ENCODE measurements at regions not wholly inside any gene's neighbourhood (a gene's known extent, or its start where the extent isn't known, plus 50 kb on each side); places are given as distances from the start of the nearest gene placed in this dataset.

- DNase-seq (ENCODE audit: low spot score) (no peak), FAIRE-seq (no peak)
Measured at GRCh38 chr1:191870490-191870889, 287.8 kb upstream of the RGS18 start.

GRCh38 chr1:191875994-191876393 is 282.3 kb upstream of the RGS18 start:
- DNase-seq (ENCODE audit: low spot score) = no peak
- FAIRE-seq = no peak

- DNase-seq (ENCODE audit: low spot score) (no peak), FAIRE-seq (no peak)
Measured at GRCh38 chr1:191876631-191877030, 281.6 kb upstream of the RGS18 start.

GRCh38 chr1:191882870-191883269 is 275.4 kb upstream of the RGS18 start:
- DNase-seq (ENCODE audit: low spot score) (no peak), FAIRE-seq (no peak)

GRCh38 chr1:191886977-191887376 is 271.3 kb upstream of the RGS18 start:
- DNase-seq (ENCODE audit: low spot score) = no peak
- no peak for FAIRE-seq

GRCh38 chr1:191888996-191889622 is 269.2 kb upstream of the RGS18 start:
- DNase-seq (ENCODE audit: low spot score) = no peak
- no peak for FAIRE-seq

GRCh38 chr1:191889623-191890003 is 268.6 kb upstream of the RGS18 start:
- no peak for DNase-seq (ENCODE audit: low spot score)
- no peak for FAIRE-seq

- FAIRE-seq (no peak), DNase-seq (ENCODE audit: low spot score) (no peak)
Measured at GRCh38 chr1:191890433-191891088, 267.7 kb upstream of the RGS18 start.

- no peak for DNase-seq (ENCODE audit: low spot score)
- FAIRE-seq = no peak
Measured at GRCh38 chr1:191892716-191893115, 265.5 kb upstream of the RGS18 start.

- no peak for FAIRE-seq
- no peak for DNase-seq (ENCODE audit: low spot score)
Measured at GRCh38 chr1:191895049-191895448, 263.2 kb upstream of the RGS18 start.

- no peak for DNase-seq (ENCODE audit: low spot score)
- no peak for FAIRE-seq
Measured at GRCh38 chr1:191895462-191896058, 262.7 kb upstream of the RGS18 start.

GRCh38 chr1:191897134-191897533 is 261.1 kb upstream of the RGS18 start:
- no peak for DNase-seq (ENCODE audit: low spot score)
- no peak for FAIRE-seq

- FAIRE-seq = no peak
- no peak for DNase-seq (ENCODE audit: low spot score)
Measured at GRCh38 chr1:191901651-191902050, 256.6 kb upstream of the RGS18 start.

GRCh38 chr1:191904991-191905390 is 253.3 kb upstream of the RGS18 start:
- DNase-seq (ENCODE audit: low spot score) (no peak), FAIRE-seq (no peak)

- FAIRE-seq (no peak), DNase-seq (ENCODE audit: low spot score) (no peak)
Measured at GRCh38 chr1:191905781-191906180, 252.5 kb upstream of the RGS18 start.

- FAIRE-seq = no peak
- no peak for DNase-seq (ENCODE audit: low spot score)
Measured at GRCh38 chr1:191907121-191907520, 251.1 kb upstream of the RGS18 start.

- DNase-seq (ENCODE audit: low spot score) = no peak
- FAIRE-seq = no peak
Measured at GRCh38 chr1:191910245-191910644, 248.0 kb upstream of the RGS18 start.

- FAIRE-seq = no peak
- DNase-seq (ENCODE audit: low spot score) = no peak
Measured at GRCh38 chr1:191912517-191912916, 245.7 kb upstream of the RGS18 start.

GRCh38 chr1:191913260-191913977 is 244.8 kb upstream of the RGS18 start:
- FAIRE-seq = no peak
- no peak for DNase-seq (ENCODE audit: low spot score)

- DNase-seq (ENCODE audit: low spot score) (no peak), FAIRE-seq (no peak)
Measured at GRCh38 chr1:191929383-191929782, 228.9 kb upstream of the RGS18 start.

GRCh38 chr1:191943684-191944083 is 214.6 kb upstream of the RGS18 start:
- no peak for DNase-seq (ENCODE audit: low spot score)
- FAIRE-seq = no peak

- FAIRE-seq (no peak), DNase-seq (ENCODE audit: low spot score) (no peak)
Measured at GRCh38 chr1:191953526-191953925, 204.7 kb upstream of the RGS18 start.
